BE2C (cell line): ENCODE measurements at regions not wholly inside any gene's neighbourhood (a gene's known extent, or its start where the extent isn't known, plus 50 kb on each side); places are given as distances from the start of the nearest gene placed in this dataset.

Source experiments
- DNase-seq: peaks from one replicate; pipeline ENCODE4 v3.0.0-alpha.2; 2020
- H3K27me3 ChIP-seq: fragments of 250-450 bp; sonication (Bioruptor Pico); 2 replicates; pipeline ENCODE4 v1.5.1; 2020; ENCODE audit warnings: mild to moderate bottlenecking
- H3K36me3 ChIP-seq: fragments of 250-450 bp; sonication (Bioruptor Pico); 2 replicates; pipeline ENCODE4 v1.5.1; 2020; ENCODE audit warnings: mild to moderate bottlenecking
- H3K4me1 ChIP-seq: fragments of 250-450 bp; sonication (Bioruptor Pico); 2 replicates; pipeline ENCODE4 v1.5.1; 2020
- H3K4me3 ChIP-seq: 2 replicates; pipeline ENCODE4 v1.5.1; 2011; ENCODE audit warnings: low read depth, low read length
- H3K9me3 ChIP-seq: fragments of 250-450 bp; sonication (Bioruptor Pico); 2 replicates; pipeline ENCODE4 v1.5.1; 2020
- CTCF ChIP-seq: IDR thresholded peaks from 2 replicates; pipeline ENCODE4 v1.5.1; 2012; ENCODE audit warnings: mild to moderate bottlenecking, low read depth, low read length

GRCh38 chr1:4084896-4085295 lies 184.8 kb upstream of the C1orf174 start:
- no peak for TF ChIP-seq CTCF
- no peak for DNase-seq

GRCh38 chr1:4085546-4085945 lies 185.5 kb upstream of the C1orf174 start:
- DNase-seq, result no peak
- no peaks in the 10 kb centered on the region for H3K27me3 ChIP-seq

More at GRCh38 chr1:4084896-4085295, 184.8 kb upstream of the C1orf174 start:
- H3K4me1 ChIP-seq, result no peaks in the 10 kb centered on the region
- H3K4me3 ChIP-seq, result no peak overlapping the region
- no peaks in the 10 kb centered on the region for H3K9me3 ChIP-seq
- no peaks in the 10 kb centered on the region for H3K27me3 ChIP-seq
- H3K36me3 ChIP-seq, result no peaks in the 10 kb centered on the region

DNA sequence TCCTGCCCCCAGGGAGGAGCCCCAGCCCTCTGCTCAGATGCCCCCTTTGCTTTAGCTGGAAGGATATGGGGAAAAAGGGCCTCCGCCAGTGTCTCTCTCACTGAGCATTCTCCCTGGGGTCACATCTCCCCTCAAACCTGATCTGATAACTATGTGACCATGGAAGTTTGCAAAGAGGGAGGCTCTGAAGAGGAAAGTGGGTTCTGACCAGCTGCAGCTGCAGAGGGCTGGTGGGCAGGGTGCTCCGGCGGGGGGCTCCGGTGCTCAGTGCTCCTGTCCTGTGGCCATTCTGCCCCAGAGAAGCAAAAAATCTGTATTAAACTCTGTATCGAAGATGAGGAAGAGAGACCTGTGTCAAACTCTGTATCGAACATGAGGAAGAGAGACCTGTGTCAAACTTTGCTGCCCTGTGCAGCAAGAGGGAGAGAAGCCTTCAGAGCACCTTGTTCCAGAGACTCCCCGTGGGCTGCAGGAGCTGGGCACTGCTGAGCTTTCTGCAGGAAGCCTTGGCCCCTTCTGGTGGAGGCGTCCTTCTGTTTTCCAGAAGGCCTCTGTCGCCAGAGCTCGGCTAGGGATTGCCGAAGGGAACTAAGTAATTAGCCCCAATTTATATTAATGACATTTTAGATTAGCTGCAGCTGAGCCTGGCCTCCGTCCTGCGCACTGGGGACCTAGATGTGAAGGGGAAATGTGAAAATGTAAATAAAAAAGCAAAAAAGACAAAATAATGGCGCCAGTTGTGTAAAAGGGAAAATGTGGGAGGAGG lies 186.2 kb upstream of the C1orf174 start:
- H3K4me3 ChIP-seq, result no peak overlapping the region
- no peak for DNase-seq
- no peaks in the 10 kb centered on the region for H3K27me3 ChIP-seq
- H3K9me3 ChIP-seq, result no peaks in the 10 kb centered on the region
- no peaks in the 10 kb centered on the region for H3K4me1 ChIP-seq
- no peak for TF ChIP-seq CTCF
- no peaks in the 10 kb centered on the region for H3K36me3 ChIP-seq

More at GRCh38 chr1:4085546-4085945, 185.5 kb upstream of the C1orf174 start:
- Histone ChIP-seq H3K4me1 (no peaks in the 10 kb centered on the region), H3K36me3 (no peaks in the 10 kb centered on the region), H3K9me3 (no peaks in the 10 kb centered on the region), H3K4me3 (no peak overlapping the region)
- no peak for TF ChIP-seq CTCF

GRCh38 chr1:4086921-4087320 lies 186.8 kb upstream of the C1orf174 start:
- Histone ChIP-seq H3K4me1 (no peaks in the 10 kb centered on the region), H3K36me3 (no peaks in the 10 kb centered on the region), H3K9me3 (no peaks in the 10 kb centered on the region), H3K27me3 (no peaks in the 10 kb centered on the region), H3K4me3 (no peak overlapping the region)
- DNase-seq, result no peak
- TF ChIP-seq CTCF, result no peak

- TF ChIP-seq CTCF, result no peak
- DNase-seq, result no peak
- Histone ChIP-seq H3K4me3 (no peak overlapping the region), H3K9me3 (no peaks in the 10 kb centered on the region), H3K4me1 (no peaks in the 10 kb centered on the region), H3K27me3 (no peaks in the 10 kb centered on the region), H3K36me3 (no peaks in the 10 kb centered on the region)
Measured at GRCh38 chr1:4087530-4088420, 187.7 kb upstream of the C1orf174 start.

- no peak for DNase-seq
- H3K9me3 ChIP-seq, result no peaks in the 10 kb centered on the region
- H3K36me3 ChIP-seq, result no peaks in the 10 kb centered on the region
- TF ChIP-seq CTCF, result no peak
- no peaks in the 10 kb centered on the region for H3K4me1 ChIP-seq
- H3K27me3 ChIP-seq, result no peaks in the 10 kb centered on the region
- no peak overlapping the region for H3K4me3 ChIP-seq
Measured at GRCh38 chr1:4088676-4089075, 188.6 kb upstream of the C1orf174 start.
